NCI-H1436 (cell line): ENCODE measurements at regions not wholly inside any gene's neighbourhood (a gene's known extent, or its start where the extent isn't known, plus 50 kb on each side); places are given as distances from the start of the nearest gene placed in this dataset.
"Not testable (repeated sequence)": the region's sequence is repeated elsewhere in the genome, so short reads cannot be mapped to it uniquely, and the experiment has no call there.

ENCODE experiments used
- DNase-seq: peaks from one replicate; lab custom pipeline; 2025; lab: John Stamatoyannopoulos, UW

GRCh38 chr4:28811025-28811424 is 1909.1 kb upstream of the PCDH7 start:
- no peak for DNase-seq

GRCh38 chr4:28822163-28822562 is 1898.0 kb upstream of the PCDH7 start:
- no peak for DNase-seq

GRCh38 chr4:28827866-28828265 is 1892.3 kb upstream of the PCDH7 start:
- no peak for DNase-seq

- DNase-seq = no peak
Measured at GRCh38 chr4:28831867-28832266, 1888.3 kb upstream of the PCDH7 start.

- no peak for DNase-seq
Measured at GRCh38 chr4:28832444-28832843, 1887.7 kb upstream of the PCDH7 start.

GRCh38 chr4:28834120-28834519 is 1886.0 kb upstream of the PCDH7 start:
- no peak for DNase-seq

- no peak for DNase-seq
Measured at GRCh38 chr4:28835501-28835900, 1884.7 kb upstream of the PCDH7 start.

GRCh38 chr4:28842271-28842670 is 1877.9 kb upstream of the PCDH7 start:
- DNase-seq = no peak

GRCh38 chr4:28845158-28845557 is 1875.0 kb upstream of the PCDH7 start:
- DNase-seq = no peak

GRCh38 chr4:28857028-28857427 is 1863.1 kb upstream of the PCDH7 start:
- not testable (repeated sequence) for DNase-seq

- no peak for DNase-seq
Measured at GRCh38 chr4:28868841-28869240, 1851.3 kb upstream of the PCDH7 start.

- DNase-seq = no peak
Measured at GRCh38 chr4:28879178-28879577, 1841.0 kb upstream of the PCDH7 start.

- no peak for DNase-seq
Measured at GRCh38 chr4:28879900-28880299, 1840.3 kb upstream of the PCDH7 start.

- no peak for DNase-seq
Measured at GRCh38 chr4:28883211-28883610, 1837.0 kb upstream of the PCDH7 start.

- DNase-seq = no peak
Measured at GRCh38 chr4:28886934-28887333, 1833.2 kb upstream of the PCDH7 start.

- DNase-seq = no peak
Measured at GRCh38 chr4:28890949-28891775, 1829.0 kb upstream of the PCDH7 start.

- no peak for DNase-seq
Measured at GRCh38 chr4:28913466-28913865, 1806.7 kb upstream of the PCDH7 start.

- DNase-seq = no peak
Measured at GRCh38 chr4:28916585-28916984, 1803.6 kb upstream of the PCDH7 start.

GRCh38 chr4:28918871-28919270 is 1801.3 kb upstream of the PCDH7 start:
- no peak for DNase-seq

- no peak for DNase-seq
Measured at GRCh38 chr4:28921886-28922285, 1798.3 kb upstream of the PCDH7 start.

- no peak for DNase-seq
Measured at GRCh38 chr4:28926156-28926555, 1794.0 kb upstream of the PCDH7 start.

- no peak for DNase-seq
Measured at GRCh38 chr4:28942631-28943030, 1777.5 kb upstream of the PCDH7 start.

GRCh38 chr4:28947374-28947773 is 1772.8 kb upstream of the PCDH7 start:
- no peak for DNase-seq

GRCh38 chr4:28948501-28948900 is 1771.7 kb upstream of the PCDH7 start:
- DNase-seq = no peak
